ENCODE measurements at regions not wholly inside any gene's neighbourhood (a gene's known extent, or its start where the extent isn't known, plus 50 kb on each side); places are given as distances from the start of the nearest gene placed in this dataset.
"Not testable (repeated sequence)": the region's sequence is repeated elsewhere in the genome, so short reads cannot be mapped to it uniquely, and the experiment has no call there.

- intact Hi-C loops (cut with DNase I; ENCODE audit: low total_unique reads), result no loop called here
- H3K4me1 ChIP-seq, result peaks cover 0 to under 1% (median 0%) of the 10 kb centered on the region in 4 donors
- no peak for DNase-seq
- H3K27me3 ChIP-seq, result no peaks in the 10 kb centered on the region
- no peak overlapping the region for H3K4me3 ChIP-seq
- TF ChIP-seq EP300 (IDR thresholded peaks at IDR 0.05; ENCODE audit: low read depth) (no peak), CTCF (IDR thresholded peaks at IDR 0.05) (no peak), POLR2AphosphoS5 (IDR thresholded peaks at IDR 0.05) (no peak), POLR2A (IDR thresholded peaks at IDR 0.05) (no peak)
- in situ Hi-C loops (cut with MboI; ENCODE audit: low pct_ligation_motif_present in 1 of 4, low pct_unique_long_range_greater_than_20kb in 1 of 4, low sequenced_read_pairs in 3 of 4), result no loop called here
- 40 to 93% methylated on average over 1 of the region's 1 CpG for WGBS, 2 donors (ENCODE audit: low coverage in 1 of 2)
- H3K36me3 ChIP-seq, result no peaks in the 10 kb centered on the region
- H3K27ac ChIP-seq, result no peak overlapping the region
- no peaks in the 10 kb centered on the region for H3K9me3 ChIP-seq
Observed at GRCh38 chr12:111117017-111117416, 196.6 kb upstream of the MYL2 start.

GRCh38 chr12:111113313-111113712, 192.9 kb upstream of the MYL2 start:
- DNase-seq; H3K27me3 ChIP-seq; H3K36me3 ChIP-seq; intact Hi-C loops (cut with DNase I; ENCODE audit: low total_unique reads); H3K27ac ChIP-seq; H3K4me3 ChIP-seq; in situ Hi-C loops (cut with MboI; ENCODE audit: low pct_ligation_motif_present in 1 of 4, low pct_unique_long_range_greater_than_20kb in 1 of 4, low sequenced_read_pairs in 3 of 4); H3K4me1 ChIP-seq; H3K9me3 ChIP-seq: not testable (repeated sequence)
- 70 to 74% methylated on average over 3 of the region's 3 CpGs for WGBS, 2 donors (ENCODE audit: low coverage in 1 of 2)

GRCh38 chr12:111112311-111113098, 192.1 kb upstream of the MYL2 start:
- no peaks in the 10 kb centered on the region for H3K9me3 ChIP-seq
- no peak overlapping the region for H3K27ac ChIP-seq
- H3K4me1 ChIP-seq, result no peaks in the 10 kb centered on the region
- intact Hi-C loops (cut with DNase I; ENCODE audit: low total_unique reads) (no loop called here), in situ Hi-C loops (cut with MboI; ENCODE audit: low pct_ligation_motif_present in 1 of 4, low pct_unique_long_range_greater_than_20kb in 1 of 4, low sequenced_read_pairs in 3 of 4) (no loop called here)
- H3K36me3 ChIP-seq, result no peaks in the 10 kb centered on the region
- H3K4me3 ChIP-seq, result no peak overlapping the region
- no peaks in the 10 kb centered on the region for H3K27me3 ChIP-seq
- no peak for TF ChIP-seq POLR2AphosphoS5 (IDR thresholded peaks at IDR 0.05)
- no peak for TF ChIP-seq CTCF (IDR thresholded peaks at IDR 0.05)
- TF ChIP-seq EP300 (IDR thresholded peaks at IDR 0.05; ENCODE audit: low read depth), result no peak
- TF ChIP-seq POLR2A (IDR thresholded peaks at IDR 0.05), result no peak
- no peak for DNase-seq
- WGBS, 2 donors (ENCODE audit: low coverage in 1 of 2), result 77 to 87% methylated on average over 7 to 14 of the region's 14 CpGs

- Histone ChIP-seq H3K4me3 (no peak overlapping the region), H3K36me3 (no peaks in the 10 kb centered on the region), H3K9me3 (no peaks in the 10 kb centered on the region), H3K4me1 (no peaks in the 10 kb centered on the region), H3K27ac (no peak overlapping the region), H3K27me3 (no peaks in the 10 kb centered on the region)
- WGBS, 2 donors (ENCODE audit: low coverage in 1 of 2), result 21% methylated on average over 4 of the region's 4 CpGs; no CpG with 5 or more reads in 1 of the 2 donors
- TF ChIP-seq CTCF (IDR thresholded peaks at IDR 0.05) (no peak), POLR2A (IDR thresholded peaks at IDR 0.05) (no peak), EP300 (IDR thresholded peaks at IDR 0.05; ENCODE audit: low read depth) (no peak), POLR2AphosphoS5 (IDR thresholded peaks at IDR 0.05) (no peak)
- DNase-seq, result no peak
- in situ Hi-C loops (cut with MboI; ENCODE audit: low pct_ligation_motif_present in 1 of 4, low pct_unique_long_range_greater_than_20kb in 1 of 4, low sequenced_read_pairs in 3 of 4) (no loop called here), intact Hi-C loops (cut with DNase I; ENCODE audit: low total_unique reads) (no loop called here)
Observed at GRCh38 chr12:111111681-111112080, 191.3 kb upstream of the MYL2 start.

GRCh38 chr12:111110556-111110955, 190.2 kb upstream of the MYL2 start:
- in situ Hi-C loops (cut with MboI; ENCODE audit: low pct_ligation_motif_present in 1 of 4, low pct_unique_long_range_greater_than_20kb in 1 of 4, low sequenced_read_pairs in 3 of 4), result no loop called here
- TF ChIP-seq POLR2AphosphoS5 (IDR thresholded peaks at IDR 0.05), result no peak
- TF ChIP-seq EP300 (IDR thresholded peaks at IDR 0.05; ENCODE audit: low read depth), result no peak
- no peak for TF ChIP-seq POLR2A (IDR thresholded peaks at IDR 0.05)
- TF ChIP-seq CTCF (IDR thresholded peaks at IDR 0.05), result no peak
- no peaks in the 10 kb centered on the region for H3K27me3 ChIP-seq
- no peaks in the 10 kb centered on the region for H3K36me3 ChIP-seq
- H3K9me3 ChIP-seq, result no peaks in the 10 kb centered on the region
- intact Hi-C loops (cut with DNase I; ENCODE audit: low total_unique reads), result no loop called here
- no peak for DNase-seq
- H3K4me1 ChIP-seq, result no peaks in the 10 kb centered on the region
- WGBS, 2 donors (ENCODE audit: low coverage in 1 of 2), result 66 to 72% methylated on average over 4 to 5 of the region's 5 CpGs
- H3K27ac ChIP-seq, result no peak overlapping the region
- no peak overlapping the region for H3K4me3 ChIP-seq

Data from transverse colon (tissue), 4 donors.